K562 (cell line): ENCODE measurements at regions not wholly inside any gene's neighbourhood (a gene's known extent, or its start where the extent isn't known, plus 50 kb on each side); places are given as distances from the start of the nearest gene placed in this dataset.
"Not testable (repeated sequence)": the region's sequence is repeated elsewhere in the genome, so short reads cannot be mapped to it uniquely, and the experiment has no call there.

Experiments
- ATAC-seq: fragments of 200-7000 bp; cut with Tn5 transposase; 3 replicates; pipeline ENCODE4 v1.9.1; 2020; ENCODE audit warnings: moderate library complexity
- BruUV-seq: library from RNA; stranded (reverse); fragments of 400-500 nt; replicated peaks from 2 replicates; lab custom pipeline; 2021; lab: Mats Ljungman, UMichigan
- CTCF ChIA-PET: fragments of 300-600 bp; formaldehyde crosslinking; extraction: SDS; loops from one replicate; lab custom pipeline; 2021; ENCODE audit warnings: low intra/inter-chr PET ratio; lab: Yijun Ruan, JAX
- POLR2A ChIA-PET: fragments of 300-600, 350-650 bp; sonication (Branson Sonifier 250); formaldehyde crosslinking; extraction: SDS; loops from one replicate; lab custom pipeline; 2021; ENCODE audit warnings: antibody characterized with exemption, inconsistent platforms; lab: Yijun Ruan, JAX
- DNase-seq, 4 experiments: peaks; one replicate each; pipeline versions ENCODE4 v3.0.0 to v3.0.0-alpha.2; 2011 to 2018; ENCODE audit warnings: low spot score in 3 of 4, mixed read lengths in 3 of 4; ENCODE audit errors: extremely low read depth in 1 of 4
- FAIRE-seq: peaks from 2 replicates; lab custom pipeline; 2011; peaks lifted over from hg19 to GRCh38; lab: Jason Lieb, UNC
- H2AFZ ChIP-seq: 2 replicates; pipeline ENCODE4 v1.6.0; 2011; ENCODE audit warnings: low read depth, low read length, control low read depth, inconsistent platforms
- H3K27ac ChIP-seq: fragments of 200-600 bp; 3 replicates; pipeline ENCODE4 v1.8.0; 2011; ENCODE audit warnings: low read depth, mild to moderate bottlenecking, control low read depth, inconsistent platforms, low read length, moderate library complexity, mixed read lengths; ENCODE audit errors: extremely low read depth
- H3K27me3 ChIP-seq, 2 experiments: fragments of 300-600 bp in 1 of 2; 2 replicates in 1 of 2; 3 replicates in 1 of 2; pipeline versions ENCODE4 v1.6.0 to v1.8.0; 2011; ENCODE audit warnings: inconsistent platforms in 2 of 2, low read length in 2 of 2, mild to moderate bottlenecking in 1 of 2, mixed read lengths in 1 of 2, moderate library complexity in 1 of 2; ENCODE audit not compliant: control insufficient read depth in 2 of 2, insufficient read depth in 2 of 2
- H3K36me3 ChIP-seq: fragments of 300-600 bp; 3 replicates; pipeline ENCODE4 v1.8.0; 2011; ENCODE audit warnings: mild to moderate bottlenecking, low read length, inconsistent platforms; ENCODE audit not compliant: control insufficient read depth, insufficient read depth
- H3K4me1 ChIP-seq, 2 experiments: fragments of 200-600 bp in 1 of 2; replicated peaks in 1 of 2; 2 replicates in 1 of 2; 3 replicates in 1 of 2; pipeline versions ENCODE4 v1.5.1 to v1.8.0; 2011; ENCODE audit warnings: inconsistent platforms in 2 of 2, low read length in 2 of 2, mild to moderate bottlenecking in 1 of 2, mixed read lengths in 1 of 2, moderate library complexity in 1 of 2; ENCODE audit not compliant: control insufficient read depth in 2 of 2, insufficient read depth in 2 of 2
- H3K4me2 ChIP-seq: 2 replicates; pipeline ENCODE4 v1.6.1; 2011; ENCODE audit warnings: low read length, control low read depth, inconsistent platforms, mixed read lengths; ENCODE audit not compliant: insufficient read depth
- H3K4me3 ChIP-seq: fragments of 200-600 bp; sonication (generic), shearing (Covaris generic); 2 replicates; pipeline ENCODE4 v1.5.1; 2016; ENCODE audit warnings: control low read depth, inconsistent platforms
- H3K79me2 ChIP-seq: fragments of 200-600 bp; 3 replicates; pipeline ENCODE4 v1.8.0; 2011; ENCODE audit warnings: low read length, inconsistent platforms; ENCODE audit not compliant: control insufficient read depth, insufficient read depth
- H3K9ac ChIP-seq, 2 experiments: 2 replicates each; pipeline versions ENCODE4 v1.6.0 to v1.6.1; 2011; ENCODE audit warnings: low read depth in 2 of 2, low read length in 2 of 2, control low read depth in 1 of 2, inconsistent platforms in 1 of 2, mild to moderate bottlenecking in 1 of 2, mixed read lengths in 1 of 2; ENCODE audit not compliant: insufficient read depth in 1 of 2
- H3K9me1 ChIP-seq: one replicate; pipeline ENCODE4 v1.6.0; 2011; ENCODE audit warnings: inconsistent platforms, mild to moderate bottlenecking, low read length, moderate library complexity; ENCODE audit not compliant: control insufficient read depth, insufficient read depth
- H3K9me3 ChIP-seq: replicated peaks from 2 replicates; pipeline ENCODE4 v1.5.1; 2011; ENCODE audit warnings: low read depth, low read length, inconsistent platforms; ENCODE audit not compliant: control insufficient read depth, insufficient read depth
- H4K20me1 ChIP-seq: replicated peaks from 2 replicates; pipeline ENCODE4 v1.6.1; 2011; ENCODE audit warnings: low read length, inconsistent platforms, mixed read lengths; ENCODE audit not compliant: control insufficient read depth, insufficient read depth
- HMBOX1 ChIP-seq: sonication (generic); IDR thresholded peaks from 2 replicates; pipeline ENCODE4 v1.6.1; 2016
- RBM25 ChIP-seq: fragments of 200-400 bp; formaldehyde crosslinking; IDR thresholded peaks from 2 replicates; pipeline ENCODE4 v1.6.1; 2018; ENCODE audit warnings: low read length, low read depth, moderate library complexity; ENCODE audit not compliant: severe bottlenecking
- THAP7 ChIP-seq: fragments of 250-450 bp; sonication (Bioruptor Pico); IDR thresholded peaks from 2 replicates; pipeline ENCODE4 v1.5.0; 2021
- ZNF121 ChIP-seq: sonication (generic); formaldehyde crosslinking; conservative IDR thresholded peaks from 2 replicates; pipeline ENCODE4 v1.8.0; 2022; ENCODE audit warnings: missing genetic modification reagents
- WGBS: fragments of 100-300 bp; shearing (Covaris generic); methylation state at CpG from one replicate; pipeline ENCODE4 v1.1.6; 2016; ENCODE audit warnings: low coverage, mixed read lengths; ENCODE audit not compliant: insufficient coverage; ENCODE audit errors: missing lambda C conversion rate; 5-methylcytosine and 5-hydroxymethylcytosine counted together
- in situ Hi-C: fragments of 300-500 bp; cut with MboI; formaldehyde crosslinking; loops from 4 replicates; pipeline ENCODE4 v1.15.0; 2018; ENCODE audit warnings: inconsistent platforms, mixed read lengths
- intact Hi-C: fragments of 100-400 bp; cut with micrococcal nuclease; formaldehyde crosslinking; loops from 2 replicates; pipeline ENCODE4 v1.14.2; 2022

- H3K36me3 ChIP-seq, H3K27ac ChIP-seq, H3K4me3 ChIP-seq, H3K9me3 ChIP-seq, H3K4me2 ChIP-seq, H2AFZ ChIP-seq, ATAC-seq, H3K9ac ChIP-seq, BruUV-seq, H3K79me2 ChIP-seq, in situ Hi-C loops, DNase-seq, H4K20me1 ChIP-seq, H3K4me1 ChIP-seq, H3K9me1 ChIP-seq, intact Hi-C loops: not testable (repeated sequence)
- FAIRE-seq: peak; percentile 11
- TF ChIP-seq RBM25: peak; percentile 29
- TF ChIP-seq ZNF121 (CRISPR knock-in tag): peak; percentile 76; the same call in 1 of the 2 replicates
- CTCF ChIA-PET: interaction anchor here (0.6 kb wide), 1 partner anchor 151 kb away, joined by 3 read pairs; no protein-coding TSS in a partner anchor
- WGBS: 0% methylated on average over 1 of the region's 1 CpG
- H3K27me3 ChIP-seq: peaks cover 0 to 18% of the 10 kb centered on the region in 2 experiments; a peak in 1 of 5 replicates
- POLR2A ChIA-PET: interaction anchor here (0.6 kb wide), 2 partner anchors 31 to 112 kb away, joined by 3 to 4 read pairs; no protein-coding TSS in a partner anchor
Measured at GRCh38 chr1:29386453-29386852, 150.1 kb downstream of the PTPRU start.

GRCh38 chr1:29385966-29386365 is 149.6 kb downstream of the PTPRU start:
- no peaks in the 10 kb centered on the region for H3K79me2 ChIP-seq
- ChIA-PET CTCF (no interaction called here), POLR2A (interaction anchor here (0.6 kb wide), 2 partner anchors 32 to 111 kb away, joined by 3 to 4 read pairs; no protein-coding TSS in a partner anchor)
- WGBS: 2% methylated on average over 5 of the region's 5 CpGs
- no peak for DNase-seq
- TF ChIP-seq HMBOX1: peak; percentile 92
- no peak for TF ChIP-seq THAP7 (CRISPR knock-in tag)
- H2AFZ ChIP-seq: no peak overlapping the region
- no TSS peak for BruUV-seq
- H3K4me3 ChIP-seq: no peak overlapping the region
- in situ Hi-C loops (no loop called here), intact Hi-C loops (no loop called here)
- no peaks in the 10 kb centered on the region for H3K9me1 ChIP-seq
- H3K9me3 ChIP-seq: no peaks in the 10 kb centered on the region
- no peak overlapping the region for H3K4me2 ChIP-seq
- ATAC-seq: no peak
- H3K27ac ChIP-seq: no peak overlapping the region
- H4K20me1 ChIP-seq: peaks cover under 1% of the 10 kb centered on the region; the same call in 1 of the 2 replicates
- peak; percentile 88 for FAIRE-seq
- no peaks in the 10 kb centered on the region for H3K36me3 ChIP-seq
- peaks cover 0 to 18% of the 10 kb centered on the region in 2 experiments; a peak in 1 of 5 replicates for H3K27me3 ChIP-seq
- peaks cover 1 to 2% of the 10 kb centered on the region in 2 experiments; a peak in 2 of 5 replicates for H3K4me1 ChIP-seq
- H3K9ac ChIP-seq: no peak overlapping the region
